SIG-M5 treated with dmso at 0.1 percent for 504 hours (cell line): ENCODE measurements at regions not wholly inside any gene's neighbourhood (a gene's known extent, or its start where the extent isn't known, plus 50 kb on each side); places are given as distances from the start of the nearest gene placed in this dataset.

ENCODE experiments used
- DNase-seq: peaks from one replicate; lab custom pipeline; 2025; ENCODE audit not compliant: unreplicated experiment; lab: John Stamatoyannopoulos, UW

DNA sequence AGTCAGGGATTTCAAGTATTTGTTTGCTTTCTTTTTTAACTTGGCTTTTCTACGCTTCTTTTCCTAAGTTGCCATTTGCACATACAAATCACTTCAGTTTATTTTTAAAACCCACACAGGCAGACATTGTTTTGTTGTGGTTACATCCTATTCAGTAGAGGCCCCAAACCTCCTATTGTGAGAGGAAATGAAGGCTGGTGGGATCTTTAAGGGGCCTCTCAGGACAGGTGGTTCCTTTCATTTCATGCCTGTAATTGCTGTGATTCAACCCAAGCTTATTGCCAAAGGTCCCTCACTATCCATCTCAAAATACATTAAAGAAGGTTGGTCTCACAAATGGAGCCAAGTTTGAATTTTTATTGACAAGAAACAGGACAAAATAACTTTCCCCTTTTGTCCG, 257.1 kb downstream of the ADAMTS20 start:
- DNase-seq = no peak

DNA sequence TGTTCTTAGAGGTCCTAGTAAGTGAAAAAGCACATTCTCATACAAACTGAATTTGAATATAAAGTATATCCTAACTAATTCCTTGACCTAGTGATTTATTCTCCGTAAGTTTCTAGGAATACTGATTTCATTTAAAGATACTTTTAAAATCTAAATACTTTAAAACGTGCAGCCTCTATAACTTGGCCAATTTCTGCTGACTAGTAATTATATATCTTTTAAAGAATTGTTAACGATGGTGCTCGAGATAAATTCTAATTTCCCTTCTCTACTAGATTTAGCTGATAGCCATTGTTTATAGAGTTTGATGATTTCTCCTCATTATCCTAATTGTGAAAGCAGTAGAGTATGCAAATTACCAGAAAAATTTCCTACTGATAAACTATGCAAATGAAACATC, 257.9 kb downstream of the ADAMTS20 start:
- DNase-seq = no peak

DNA sequence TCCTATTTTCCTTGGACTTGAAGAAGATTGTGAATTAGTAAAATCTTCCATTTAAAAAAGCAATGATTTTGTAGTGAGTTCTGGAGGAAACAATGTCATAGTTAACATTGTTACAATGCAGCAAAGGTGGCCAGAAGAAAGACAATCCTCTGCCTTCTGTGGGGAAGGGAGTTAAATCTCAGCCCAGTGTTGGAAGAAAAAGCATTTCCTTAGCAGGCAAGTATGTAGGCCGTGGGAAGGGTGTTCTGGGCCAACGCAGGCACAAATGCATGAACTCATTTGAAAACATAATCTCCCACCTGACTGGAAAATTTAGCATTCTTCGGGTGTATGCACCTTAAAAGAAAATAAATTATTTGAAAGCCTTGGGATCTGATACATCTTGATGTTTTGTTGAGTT, 258.6 kb downstream of the ADAMTS20 start:
- DNase-seq = no peak

DNA sequence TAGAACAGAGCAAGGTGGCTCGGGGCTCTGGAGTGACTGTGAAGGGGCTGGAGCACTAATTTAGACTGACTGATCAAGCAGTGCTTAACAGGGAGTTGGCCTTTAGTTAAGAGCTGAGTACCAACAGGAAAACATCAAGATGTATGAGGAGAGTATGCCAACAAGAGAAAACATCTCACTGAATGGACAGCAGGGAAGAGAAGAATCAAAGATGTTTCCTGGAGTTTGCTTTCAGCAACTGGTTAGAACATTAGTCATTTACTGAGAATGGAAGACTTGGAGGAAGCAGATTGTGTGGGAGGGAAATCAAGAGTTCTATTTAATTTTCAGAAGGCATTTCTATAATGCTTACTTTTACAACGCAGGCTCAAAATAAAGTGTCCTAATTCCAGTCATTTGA, 259.3 kb downstream of the ADAMTS20 start:
- DNase-seq = no peak

DNA sequence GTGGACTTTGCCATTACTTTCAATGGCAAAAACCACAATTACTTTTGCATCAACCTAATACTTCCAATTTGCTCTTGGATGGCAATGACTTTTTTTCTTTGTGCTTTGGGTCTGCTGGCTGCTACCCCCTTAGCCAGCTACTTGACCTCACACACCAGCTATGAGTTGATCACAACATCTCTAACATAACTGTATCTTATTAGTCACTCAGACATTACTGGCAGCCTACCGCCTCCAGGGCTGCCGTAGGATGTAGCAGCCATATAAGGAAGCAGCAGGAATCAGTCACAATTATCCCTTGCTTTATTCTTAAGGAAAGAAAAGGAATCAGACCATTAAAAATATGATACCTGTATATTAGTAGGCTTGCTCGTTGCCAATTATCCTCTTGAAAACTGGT, 260.5 kb downstream of the ADAMTS20 start:
- no peak for DNase-seq

DNA sequence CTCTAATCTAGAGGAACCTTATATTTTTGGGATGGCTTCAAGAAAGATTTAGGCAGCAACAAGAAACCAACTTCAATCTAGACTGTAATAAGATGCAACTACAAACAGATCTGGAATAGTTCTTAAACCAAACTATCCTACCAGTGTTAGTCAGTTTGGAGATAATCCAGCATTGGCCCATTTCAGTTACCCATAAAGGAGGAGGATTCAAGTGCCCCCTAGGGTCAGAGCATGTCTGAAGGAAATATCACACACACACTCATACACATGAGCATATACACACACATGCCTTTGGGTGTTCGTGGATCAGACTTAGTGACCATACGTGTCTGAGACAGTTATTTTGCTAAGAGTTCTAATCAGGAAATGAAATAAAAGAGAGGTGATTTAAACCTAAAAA, 261.2 kb downstream of the ADAMTS20 start:
- no peak for DNase-seq

DNA sequence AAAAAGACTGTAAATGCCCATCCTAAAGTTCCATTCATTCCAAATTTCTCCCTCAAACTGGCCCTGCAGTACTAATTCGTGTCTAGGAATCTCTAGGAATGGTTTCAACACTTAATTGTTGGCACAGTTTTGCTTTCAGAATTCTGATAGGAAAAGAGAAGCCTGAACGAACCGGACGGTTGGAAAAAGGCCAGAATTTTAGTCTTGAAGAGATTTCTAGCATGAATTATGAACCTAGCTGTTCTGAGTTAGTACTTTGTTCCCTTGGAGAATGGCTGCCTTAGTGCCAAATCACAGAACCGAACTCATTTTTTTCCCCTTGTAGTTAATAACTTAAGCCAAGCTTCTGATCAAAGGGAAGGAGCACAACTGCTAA, 262.6 kb downstream of the ADAMTS20 start:
- no peak for DNase-seq

DNA sequence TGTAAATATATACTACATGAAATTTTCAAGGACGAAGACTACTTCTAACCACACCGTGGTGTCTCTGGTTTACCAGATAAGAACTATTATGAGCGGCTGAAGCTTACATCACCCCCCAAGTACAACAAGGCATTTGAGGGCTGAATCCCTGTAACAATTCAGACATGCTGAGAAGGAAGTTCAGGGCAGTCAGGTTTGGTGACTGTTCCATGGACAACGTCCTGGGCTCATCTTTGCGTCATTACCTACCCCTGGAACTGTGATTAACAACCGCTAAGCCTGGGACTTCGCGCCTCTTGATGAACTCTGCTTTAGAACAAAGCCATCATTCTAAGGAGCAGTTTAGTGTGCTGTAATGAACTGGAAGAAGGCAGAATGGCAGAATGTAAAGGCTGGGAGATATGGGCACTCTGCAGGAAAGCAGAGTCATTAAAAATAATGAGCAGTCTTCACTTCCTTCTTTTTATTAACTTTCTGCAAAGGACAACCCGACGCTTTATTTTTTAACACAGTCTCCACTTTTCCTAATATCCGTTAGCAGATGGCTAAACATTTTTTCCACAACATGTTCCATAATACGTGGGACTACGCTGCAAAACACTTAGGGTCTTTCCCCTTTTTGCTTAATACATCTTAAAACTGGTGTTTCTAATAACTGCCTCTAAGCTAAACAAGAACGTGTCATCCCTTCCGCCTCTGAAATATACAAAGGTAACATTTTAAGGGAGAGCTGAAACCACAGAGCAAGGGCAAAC, 263.2 kb downstream of the ADAMTS20 start:
- DNase-seq = no peak

DNA sequence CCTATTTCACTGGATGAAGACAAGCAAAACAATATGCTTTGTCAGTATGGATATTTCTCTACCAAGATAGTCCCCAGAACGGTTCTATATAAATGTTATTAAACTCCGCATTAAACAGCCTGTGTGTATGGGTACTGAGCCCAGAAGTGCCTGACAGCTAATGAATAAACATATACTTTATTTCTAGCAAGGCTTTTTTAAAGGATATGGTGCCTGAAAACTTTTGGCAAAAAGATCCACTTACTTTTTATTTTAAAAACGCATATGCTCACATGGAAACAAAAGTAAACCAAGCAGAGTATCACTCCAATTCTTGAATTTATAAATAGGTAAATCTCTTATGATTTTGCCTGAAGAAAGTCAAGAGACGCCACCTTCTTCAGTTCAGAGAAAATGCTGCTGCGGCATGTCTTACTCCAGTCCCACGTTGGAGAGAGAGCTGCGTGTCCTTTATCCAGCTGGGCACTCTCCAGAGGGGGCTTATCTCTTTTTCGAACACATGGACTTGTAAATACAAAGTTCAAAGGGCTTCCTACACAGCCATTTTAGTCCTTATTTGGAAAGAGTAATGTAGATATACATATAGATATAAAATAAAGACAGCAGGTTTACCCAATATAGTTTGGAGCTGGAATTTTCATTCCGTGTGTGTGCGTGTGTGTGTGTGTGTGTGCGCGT, 264.2 kb downstream of the ADAMTS20 start:
- DNase-seq = no peak

DNA sequence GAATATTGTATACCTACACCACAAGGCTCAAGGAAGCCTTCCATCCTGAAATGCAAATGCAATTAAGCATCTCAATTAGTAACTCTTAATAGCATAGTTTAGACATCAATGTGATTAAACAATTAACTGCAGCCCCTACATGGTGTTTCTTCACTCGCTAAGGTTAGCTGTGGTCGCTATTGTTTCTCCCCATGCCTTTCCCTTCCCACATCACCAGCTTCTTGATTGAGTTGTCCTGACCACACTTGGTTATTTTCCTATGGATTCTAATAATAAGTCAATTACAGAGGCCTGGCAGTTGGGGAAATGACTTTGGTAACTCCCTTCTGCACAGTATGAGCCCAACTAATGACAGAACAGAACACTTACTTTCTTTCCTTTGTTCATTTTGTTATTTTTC, 265.0 kb downstream of the ADAMTS20 start:
- no peak for DNase-seq

DNA sequence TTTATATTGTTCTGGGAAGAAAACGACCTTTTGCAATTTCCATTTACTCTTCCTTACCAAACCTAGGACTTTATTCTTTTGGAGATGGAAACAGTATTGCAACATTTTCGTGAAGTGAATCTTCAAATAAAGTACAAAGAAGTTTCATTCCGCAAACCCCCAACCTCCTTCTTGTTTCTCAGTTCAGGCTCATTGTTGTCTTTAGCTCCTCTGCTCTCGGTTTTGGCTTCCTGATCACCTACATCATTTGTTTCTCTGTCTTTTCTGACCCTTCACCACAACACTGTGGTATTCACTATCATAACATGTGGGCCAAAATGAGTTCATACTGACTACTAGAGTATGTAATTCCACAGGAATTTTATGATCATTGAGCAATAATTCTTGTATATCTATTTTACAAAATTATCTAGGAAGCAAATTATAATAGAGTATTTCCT, 266.8 kb downstream of the ADAMTS20 start:
- no peak for DNase-seq

DNA sequence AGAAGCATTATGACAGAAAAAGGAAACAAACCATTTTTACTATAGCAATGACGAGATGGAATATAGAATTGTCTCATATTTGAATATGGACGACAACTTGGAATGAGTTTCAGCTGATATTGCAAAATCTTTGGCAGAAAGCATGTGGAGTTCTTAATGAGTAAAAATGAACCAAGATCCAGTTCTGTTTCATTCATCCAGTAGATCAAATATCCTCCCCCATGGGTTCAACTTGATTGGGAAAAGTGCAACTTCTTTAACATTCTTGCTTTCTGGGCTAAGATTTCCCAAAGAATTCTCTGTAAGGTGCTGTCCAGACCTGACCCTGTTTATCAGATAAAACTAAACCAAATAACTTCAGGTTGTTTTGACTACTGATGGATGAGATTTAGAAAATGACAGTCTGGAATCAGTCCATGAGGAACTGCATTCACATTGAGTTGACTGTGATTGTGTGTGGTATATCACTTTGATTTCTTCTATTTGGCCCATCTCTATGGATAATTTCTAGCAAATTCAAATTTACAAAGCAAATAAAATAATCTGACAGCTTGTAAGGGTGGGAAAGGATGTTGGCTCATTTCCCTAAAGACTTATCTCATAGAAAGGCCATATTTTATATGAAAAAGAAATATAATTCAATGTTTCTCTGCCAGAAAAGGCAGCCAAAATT, 267.4 kb downstream of the ADAMTS20 start:
- DNase-seq = no peak

DNA sequence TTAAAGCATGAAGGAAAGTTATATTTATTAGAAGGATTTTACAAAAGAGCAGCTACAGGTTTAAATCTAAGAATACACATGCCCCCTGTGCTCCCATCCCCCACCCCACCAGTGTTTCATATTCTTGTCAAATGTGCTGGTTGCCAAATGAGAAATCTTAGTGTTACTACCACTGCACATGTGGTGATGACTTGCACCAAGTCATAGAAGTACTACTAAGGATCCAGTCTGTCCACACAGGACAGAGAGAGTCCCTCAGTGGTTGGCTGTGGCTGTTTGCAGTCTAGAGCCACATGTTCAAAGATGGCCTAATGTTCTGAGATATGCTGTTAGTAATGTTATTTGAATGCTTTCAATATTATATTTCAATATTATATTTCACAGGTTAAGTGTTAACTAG, 268.8 kb downstream of the ADAMTS20 start:
- no peak for DNase-seq

DNA sequence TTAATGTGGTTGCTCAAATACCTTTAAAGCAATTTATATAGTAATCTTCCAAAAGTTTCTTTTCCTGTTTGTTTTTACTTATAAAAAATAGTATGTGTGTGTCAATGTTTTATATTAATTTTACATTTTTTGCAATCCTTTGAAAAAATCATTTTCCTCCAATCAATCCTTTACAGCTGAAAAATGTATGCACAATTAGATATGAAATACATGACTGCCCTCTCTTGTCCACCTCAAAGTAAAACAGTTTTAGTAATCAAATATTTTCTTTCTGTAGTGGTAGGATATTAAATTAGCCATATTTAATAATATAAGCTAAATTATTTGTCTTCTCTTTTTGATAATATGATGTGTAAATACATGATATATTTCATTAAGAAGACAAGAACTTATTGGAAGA, 269.9 kb downstream of the ADAMTS20 start:
- peak; percentile 36 for DNase-seq

DNA sequence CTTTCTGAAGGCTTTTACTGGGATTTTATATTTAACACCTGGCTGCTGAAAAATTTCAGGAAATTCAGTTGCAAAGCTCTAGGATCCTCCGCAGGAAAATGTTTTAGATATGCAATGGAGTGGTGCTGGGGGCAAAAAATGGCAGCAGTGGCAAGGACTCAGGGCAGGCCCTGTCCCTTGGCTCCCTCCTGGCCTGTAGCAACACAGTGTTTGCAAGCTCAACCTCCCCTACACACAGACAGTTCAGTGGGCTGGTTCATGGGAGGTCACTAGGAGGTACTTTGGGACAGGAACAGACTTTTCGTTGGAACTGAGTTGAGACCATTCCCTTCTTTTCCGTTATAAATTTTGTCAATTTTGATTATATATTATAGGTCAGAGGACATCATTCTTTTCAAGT, 270.4 kb downstream of the ADAMTS20 start:
- DNase-seq = no peak

DNA sequence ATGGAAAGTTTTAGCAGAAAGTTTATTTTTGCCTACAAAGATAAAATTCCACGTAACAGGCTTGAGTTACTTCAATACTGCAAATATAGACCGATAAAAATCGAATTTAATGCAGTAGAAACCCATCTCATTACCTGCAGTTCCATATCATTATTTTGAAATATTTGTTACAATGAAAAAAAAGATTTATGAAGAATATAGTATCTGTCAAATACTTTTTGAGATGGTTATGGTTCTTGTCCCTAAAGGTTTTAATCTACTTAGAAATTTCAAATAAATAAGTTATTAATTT, 273.5 kb downstream of the ADAMTS20 start:
- no peak for DNase-seq

DNA sequence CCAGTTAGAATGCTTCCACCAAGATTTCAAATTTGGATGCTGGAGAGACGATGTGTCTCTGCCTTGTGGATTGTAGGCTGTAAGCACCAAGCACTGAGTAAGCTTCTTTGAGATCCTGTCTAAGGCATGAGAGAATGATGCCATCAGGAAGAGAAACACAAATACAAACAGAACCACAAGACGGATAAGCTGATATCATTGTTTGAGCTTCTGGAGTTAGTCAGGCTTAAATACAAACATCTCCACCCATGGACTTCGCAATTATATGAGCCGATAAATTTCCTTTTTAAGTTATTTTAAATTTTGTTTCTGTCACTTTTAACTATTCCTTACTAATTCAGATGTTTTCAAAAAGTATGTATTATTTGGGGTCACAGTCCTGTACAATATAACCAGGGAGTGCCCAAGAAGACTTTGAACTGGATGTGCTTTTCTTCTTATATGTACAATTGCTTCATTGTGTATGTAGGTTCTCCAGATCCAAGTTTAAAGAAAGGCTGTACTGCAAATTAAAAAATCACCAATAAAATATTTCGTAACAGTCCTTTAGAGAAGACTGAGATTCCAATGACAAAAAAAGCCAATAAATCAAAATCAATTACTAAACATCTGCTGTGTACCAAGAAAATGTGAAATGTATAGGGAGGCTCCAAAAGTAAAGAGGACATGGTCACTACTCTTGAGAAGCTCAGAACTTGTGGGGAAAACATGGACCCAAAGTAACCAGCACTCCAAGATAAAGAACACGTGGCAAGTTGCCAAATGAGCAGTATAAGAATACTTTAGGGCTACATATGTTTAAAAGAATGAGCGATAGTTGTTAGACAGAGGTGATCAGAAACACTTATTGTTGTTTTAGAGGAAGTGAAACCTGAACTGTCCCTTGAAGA, 274.1 kb downstream of the ADAMTS20 start:
- peak; percentile 50 for DNase-seq

DNA sequence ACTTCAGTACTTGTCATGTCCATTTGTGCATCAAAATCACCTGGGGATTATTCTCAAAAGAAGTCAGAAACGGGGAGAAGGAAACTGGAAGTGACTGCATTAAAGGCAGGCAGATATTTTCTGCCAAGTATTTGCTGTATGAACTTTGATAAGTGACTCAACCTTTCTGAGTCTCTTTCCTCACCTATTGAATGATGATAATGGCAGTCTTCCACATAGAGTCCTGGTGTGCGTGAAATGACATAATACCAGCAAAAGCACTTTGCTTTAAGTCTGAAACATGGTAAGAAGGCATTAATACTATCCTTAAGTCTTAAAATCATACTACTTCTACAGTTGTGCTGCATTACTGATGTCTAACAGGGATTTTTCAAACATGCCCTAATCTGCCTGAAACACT, 278.5 kb downstream of the ADAMTS20 start:
- no peak for DNase-seq

DNA sequence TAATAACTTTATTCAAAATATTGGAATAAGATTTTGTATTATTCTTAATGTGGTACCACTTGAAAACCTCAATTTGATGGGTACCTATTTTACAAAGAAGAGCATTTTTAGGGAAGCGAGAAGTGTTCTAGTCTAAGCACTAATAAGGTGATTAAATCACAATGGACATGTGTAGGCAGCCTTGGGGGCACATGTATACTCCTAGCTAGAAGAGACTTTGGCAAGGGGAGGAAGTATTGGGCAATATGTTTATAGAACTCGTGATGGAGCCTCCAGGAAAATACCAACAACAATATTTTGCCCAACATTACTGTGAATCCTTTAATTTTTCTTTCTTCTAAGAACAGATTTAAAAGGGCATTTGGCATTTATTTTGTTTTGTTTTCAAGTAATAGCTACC, 280.3 kb downstream of the ADAMTS20 start:
- DNase-seq = no peak

DNA sequence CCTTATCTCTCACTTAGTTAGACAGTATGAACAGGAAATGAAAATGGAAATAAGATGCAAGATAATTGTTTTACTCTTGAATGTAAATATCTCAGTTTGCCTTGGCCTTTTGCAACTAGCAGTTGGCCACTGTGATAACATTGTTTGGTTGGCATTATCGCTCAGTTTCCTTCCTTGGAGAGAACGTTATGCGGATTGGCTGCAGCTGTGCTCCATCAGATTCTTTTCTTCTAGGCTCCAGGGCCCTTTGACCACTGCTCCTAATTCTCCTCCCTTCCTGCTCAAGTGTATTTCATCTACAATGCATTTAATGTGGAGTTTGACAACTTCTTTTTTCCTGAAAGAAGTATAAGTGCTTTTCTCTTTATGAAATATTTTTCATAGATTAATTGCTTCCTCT, 284.2 kb downstream of the ADAMTS20 start:
- DNase-seq = no peak

DNA sequence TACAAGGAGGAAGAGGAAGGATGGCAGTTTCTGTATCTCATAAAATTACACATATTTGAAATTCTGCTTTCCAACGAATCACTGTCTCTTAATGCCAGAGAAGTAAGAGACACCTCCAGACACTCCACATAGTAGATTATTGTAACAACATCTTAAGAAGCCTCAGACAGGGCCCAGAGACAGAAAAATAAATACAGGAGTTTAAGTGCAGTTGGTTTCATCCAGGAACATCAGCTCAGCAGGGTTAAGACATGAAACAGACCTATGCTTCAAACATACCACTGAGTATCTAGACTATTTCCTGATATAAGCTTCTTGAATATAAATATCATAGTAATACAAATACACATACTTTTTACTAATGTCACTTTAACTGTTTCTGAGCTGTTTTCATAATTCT, 290.3 kb downstream of the ADAMTS20 start:
- DNase-seq = no peak
